GM12865 (cell line): ENCODE measurements at regions not wholly inside any gene's neighbourhood (a gene's known extent, or its start where the extent isn't known, plus 50 kb on each side); places are given as distances from the start of the nearest gene placed in this dataset.

Source experiments
- DNase-seq: peaks from one replicate; pipeline ENCODE4 v3.0.0; 2010; ENCODE audit warnings: low read depth
- H3K4me3 ChIP-seq: 2 replicates; pipeline ENCODE4 v1.5.1; 2011; ENCODE audit warnings: mild to moderate bottlenecking, low read depth, low read length, control low read depth
- CTCF ChIP-seq: IDR thresholded peaks from 2 replicates; pipeline ENCODE4 v1.5.1; 2011; ENCODE audit warnings: low read length, control low read depth, low read depth, inconsistent platforms; ENCODE audit not compliant: insufficient read depth; ENCODE audit errors: missing control alignments

- no peak for TF ChIP-seq CTCF
- H3K4me3 ChIP-seq: no peak overlapping the region
- DNase-seq: no peak
These were observed 621.4 kb upstream of the POT1 start for GRCh38 chr7:125551008-125551407.

GRCh38 chr7:125547505-125547904 is 617.9 kb upstream of the POT1 start:
- DNase-seq: no peak
- H3K4me3 ChIP-seq: no peak overlapping the region
- TF ChIP-seq CTCF: no peak

GRCh38 chr7:125530553-125530952 is 600.9 kb upstream of the POT1 start:
- TF ChIP-seq CTCF: no peak
- DNase-seq: no peak
- H3K4me3 ChIP-seq: no peak overlapping the region

- DNase-seq: no peak
- TF ChIP-seq CTCF: no peak
- H3K4me3 ChIP-seq: no peak overlapping the region
These were observed 599.6 kb upstream of the POT1 start for GRCh38 chr7:125529249-125529648.

GRCh38 chr7:125526958-125527357 is 597.3 kb upstream of the POT1 start:
- H3K4me3 ChIP-seq: no peak overlapping the region
- TF ChIP-seq CTCF: no peak

GRCh38 chr7:125526092-125526491 is 596.5 kb upstream of the POT1 start:
- DNase-seq: no peak
- TF ChIP-seq CTCF: no peak
- no peak overlapping the region for H3K4me3 ChIP-seq

More at GRCh38 chr7:125526958-125527357, 597.3 kb upstream of the POT1 start:
- no peak for DNase-seq

GRCh38 chr7:125516194-125516593 is 586.6 kb upstream of the POT1 start:
- no peak for TF ChIP-seq CTCF
- no peak overlapping the region for H3K4me3 ChIP-seq
- DNase-seq: no peak
